NCI-H345 (cell line): ENCODE measurements at regions not wholly inside any gene's neighbourhood (a gene's known extent, or its start where the extent isn't known, plus 50 kb on each side); places are given as distances from the start of the nearest gene placed in this dataset.

ENCODE experiments used
- DNase-seq: peaks from one replicate; lab custom pipeline; 2025; lab: John Stamatoyannopoulos, UW

DNA sequence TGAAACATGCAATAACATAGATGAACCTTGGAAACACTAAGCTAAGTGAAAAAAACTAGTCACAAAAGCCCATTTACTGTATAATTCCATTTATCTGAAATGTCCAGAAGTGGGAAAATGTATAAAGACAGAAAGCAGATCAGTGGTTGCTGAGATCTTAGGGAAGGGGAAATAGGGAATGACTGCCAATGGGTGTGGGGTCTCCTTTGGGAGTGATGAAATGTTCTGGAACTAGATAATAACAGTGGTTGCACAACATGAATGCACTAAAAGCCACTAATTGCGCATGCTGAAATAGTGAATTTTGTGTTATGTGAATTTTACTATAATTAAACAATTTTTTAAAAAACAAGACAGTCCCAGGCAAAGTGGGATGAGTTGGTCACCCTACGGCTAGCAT is 472.8 kb downstream of the CCDC171 start:
- DNase-seq, result no peak

DNA sequence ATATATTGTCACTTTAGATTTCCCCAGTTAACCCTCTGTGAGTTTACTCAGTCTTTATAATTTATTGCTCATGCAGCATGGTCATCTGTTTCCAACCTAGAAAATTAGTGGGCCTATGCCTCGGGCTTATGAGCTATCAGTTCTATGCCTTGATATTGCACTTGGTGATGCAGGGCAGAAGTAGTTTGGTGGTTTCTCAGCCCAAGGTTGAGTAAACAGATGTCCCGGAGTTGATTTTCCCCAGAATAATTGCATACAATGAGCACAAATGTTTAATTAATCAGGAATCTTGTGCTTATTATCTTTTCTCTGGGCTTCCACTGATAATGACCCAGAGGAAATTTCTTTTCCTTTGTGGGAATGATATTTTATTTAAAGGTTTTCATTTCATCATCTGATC is 474.0 kb downstream of the CCDC171 start:
- no peak for DNase-seq

DNA sequence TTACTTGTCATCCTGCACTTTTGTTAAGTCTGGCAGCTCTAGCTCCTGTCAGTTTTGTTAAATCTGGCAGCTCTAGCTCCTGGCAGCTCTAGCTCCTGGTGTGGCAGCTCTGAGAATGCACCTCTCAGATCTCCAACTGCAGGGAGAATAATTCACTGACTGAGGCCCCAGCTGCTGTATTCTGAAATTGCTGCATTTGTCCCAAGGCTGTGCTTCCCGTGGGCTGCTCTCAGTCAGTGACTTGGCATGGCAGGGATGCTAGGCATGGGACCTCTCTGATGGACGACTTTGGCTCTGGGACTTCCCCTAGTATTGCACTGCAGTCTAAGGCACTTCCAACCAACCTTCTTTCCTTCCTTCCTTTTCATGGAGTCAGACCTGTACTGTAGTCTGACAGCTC is 475.7 kb downstream of the CCDC171 start:
- no peak for DNase-seq

DNA sequence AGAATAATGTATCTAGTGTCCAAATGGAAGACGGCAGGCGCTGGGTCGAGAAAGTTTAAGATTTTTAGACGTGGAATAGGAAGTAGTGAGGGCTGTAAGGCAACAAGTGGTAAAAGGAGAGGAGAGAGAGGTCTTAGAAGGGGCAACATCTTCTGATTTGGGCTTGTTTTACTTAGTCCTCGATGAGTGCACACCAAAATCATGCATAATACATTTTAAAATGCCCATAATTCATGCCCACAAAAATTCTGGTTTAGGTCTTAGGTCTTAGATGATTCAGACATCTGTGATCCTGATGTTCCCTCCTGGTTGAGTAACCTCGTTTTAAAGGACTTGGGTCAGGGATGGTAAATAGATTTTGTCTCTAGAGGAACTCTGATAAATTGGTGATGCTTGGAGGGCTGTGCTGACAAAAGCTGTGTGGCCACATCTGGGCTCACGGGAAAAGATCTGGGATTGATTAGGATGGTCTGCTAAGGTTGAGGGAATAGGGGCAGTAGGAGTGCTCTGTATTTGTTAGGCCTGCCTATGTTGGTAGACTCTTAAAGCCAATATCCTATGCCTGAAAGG is 476.3 kb downstream of the CCDC171 start:
- DNase-seq, result no peak

DNA sequence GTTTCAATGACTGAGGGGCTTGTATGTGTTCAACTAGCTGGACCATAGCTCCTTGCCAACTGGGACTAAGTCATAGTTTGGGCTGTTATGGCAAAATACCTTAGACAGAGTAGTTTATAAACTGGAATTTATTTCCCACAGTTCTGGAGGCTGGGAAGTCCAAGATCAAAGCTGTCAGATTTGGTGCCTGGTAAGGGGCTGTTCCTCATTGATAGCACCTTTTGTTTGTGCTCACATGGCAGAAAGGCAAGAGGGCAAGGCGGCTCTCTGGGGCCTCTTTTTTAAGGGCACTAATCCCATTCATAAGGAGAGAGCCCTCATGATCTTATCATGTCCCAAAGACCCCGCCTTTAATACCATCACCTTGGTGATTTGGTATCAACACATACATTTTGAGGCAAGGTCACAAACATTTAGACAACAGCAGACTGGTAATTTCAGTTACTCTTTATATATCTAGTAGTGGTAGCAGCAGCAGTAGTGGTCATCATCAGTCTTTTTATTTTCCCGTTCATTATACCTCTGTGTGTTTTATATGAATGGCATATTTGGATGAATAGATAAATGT is 477.0 kb downstream of the CCDC171 start:
- no peak for DNase-seq

DNA sequence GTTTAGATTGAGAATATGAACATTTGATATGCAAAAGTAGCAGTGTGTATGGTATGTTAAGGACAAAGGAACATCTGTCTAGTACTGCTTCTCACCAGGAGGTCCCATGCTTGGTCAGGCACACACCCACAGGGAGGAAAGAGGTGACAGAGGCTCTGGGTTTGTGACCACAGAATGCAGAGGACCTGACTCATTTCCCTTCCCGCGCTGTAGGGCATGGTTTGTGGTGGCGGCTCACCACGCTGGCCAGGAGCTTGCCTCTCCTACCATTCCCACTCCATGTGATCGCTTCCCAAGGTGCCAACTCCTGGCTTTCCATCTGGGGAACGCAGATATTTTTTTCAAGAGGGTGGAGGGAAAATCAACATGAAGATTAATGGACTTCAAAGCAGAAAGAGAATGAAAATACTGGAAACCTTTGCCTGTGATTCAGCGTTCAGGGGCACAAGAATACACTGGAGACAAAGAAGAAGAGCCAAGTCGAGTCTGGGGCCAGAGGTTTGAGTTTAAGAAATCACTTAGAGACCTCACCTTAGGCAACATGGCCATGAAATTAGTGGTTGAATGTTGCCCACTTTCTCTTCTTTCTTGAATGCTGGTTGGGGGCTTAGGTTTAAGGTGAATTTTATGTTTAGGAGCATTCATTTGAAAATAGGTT is 477.8 kb downstream of the CCDC171 start:
- DNase-seq, result no peak

DNA sequence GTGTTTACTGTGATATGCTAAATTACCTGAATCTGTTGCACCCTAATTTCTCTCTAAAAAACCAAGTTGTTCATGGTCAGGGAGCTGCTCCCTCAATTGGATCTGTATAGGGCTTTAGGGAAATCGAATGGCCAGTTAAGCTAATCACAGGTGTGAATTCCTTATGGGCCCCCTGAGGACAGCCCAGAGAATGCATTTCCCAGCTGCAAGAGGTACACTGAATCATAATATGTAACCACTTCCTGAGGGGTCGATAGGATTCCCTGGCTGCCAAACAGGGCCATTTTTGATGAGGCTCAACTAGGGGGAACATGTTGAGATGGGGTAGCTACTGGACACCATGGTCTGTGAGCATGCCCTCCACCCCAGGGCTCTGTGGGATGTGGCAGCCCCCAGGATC is 478.6 kb downstream of the CCDC171 start:
- no peak for DNase-seq

DNA sequence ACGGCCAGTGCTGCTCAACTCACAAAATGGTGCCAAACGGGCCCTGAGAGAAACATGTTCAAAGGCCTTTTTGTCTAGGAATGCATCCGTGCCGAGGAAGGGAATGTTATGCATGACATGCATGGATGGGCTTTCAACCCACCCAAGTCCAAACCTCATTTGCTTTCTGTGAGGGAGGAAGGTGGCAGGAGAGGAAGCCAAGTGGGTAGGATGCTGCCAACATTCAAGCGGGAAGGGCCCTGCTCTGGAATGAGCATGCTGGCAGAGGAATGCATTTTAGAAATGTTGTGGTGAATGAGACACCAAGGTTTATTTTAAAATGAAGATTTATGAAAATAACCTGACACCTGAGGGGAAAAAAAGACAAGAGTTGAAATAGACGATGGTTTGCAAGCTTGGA is 479.1 kb downstream of the CCDC171 start:
- DNase-seq, result no peak

DNA sequence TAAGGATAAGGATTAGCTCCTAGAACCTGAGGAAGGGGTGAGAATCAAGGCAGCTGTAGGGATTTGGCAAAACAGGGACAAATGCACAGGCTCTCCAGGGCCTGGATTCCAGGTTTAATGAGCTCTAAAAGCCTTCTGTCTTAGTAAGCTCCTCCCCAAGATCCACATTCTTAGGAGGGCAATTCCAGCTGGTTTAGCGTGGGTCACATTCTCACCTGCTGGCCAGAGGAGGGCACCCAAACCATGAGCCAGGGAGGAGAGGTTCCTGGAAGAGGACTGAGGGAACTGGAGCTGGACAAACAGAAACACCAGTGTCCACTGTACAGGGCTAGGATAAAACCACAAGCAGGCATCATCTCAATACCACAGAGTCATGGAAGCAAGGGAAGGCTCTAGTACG is 480.0 kb downstream of the CCDC171 start:
- no peak for DNase-seq

DNA sequence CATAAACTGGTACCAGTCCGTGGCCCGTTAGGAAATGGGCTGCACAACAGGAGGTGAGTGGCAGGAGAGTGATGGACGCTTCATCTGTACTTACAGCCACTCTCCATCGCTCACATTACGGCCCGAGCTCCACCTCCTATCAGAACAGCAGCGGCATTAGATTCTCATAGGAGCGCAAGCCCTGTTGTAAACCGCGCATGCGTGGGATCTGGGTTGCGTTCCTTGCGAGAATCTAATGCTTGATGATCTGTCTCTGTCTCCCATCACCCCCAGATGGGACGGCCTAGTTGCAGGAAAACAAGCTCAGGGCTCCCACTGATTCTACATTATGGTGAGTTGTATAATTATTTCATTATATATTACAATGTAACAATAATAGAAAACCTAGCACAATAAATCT is 480.4 kb downstream of the CCDC171 start:
- DNase-seq, result no peak

DNA sequence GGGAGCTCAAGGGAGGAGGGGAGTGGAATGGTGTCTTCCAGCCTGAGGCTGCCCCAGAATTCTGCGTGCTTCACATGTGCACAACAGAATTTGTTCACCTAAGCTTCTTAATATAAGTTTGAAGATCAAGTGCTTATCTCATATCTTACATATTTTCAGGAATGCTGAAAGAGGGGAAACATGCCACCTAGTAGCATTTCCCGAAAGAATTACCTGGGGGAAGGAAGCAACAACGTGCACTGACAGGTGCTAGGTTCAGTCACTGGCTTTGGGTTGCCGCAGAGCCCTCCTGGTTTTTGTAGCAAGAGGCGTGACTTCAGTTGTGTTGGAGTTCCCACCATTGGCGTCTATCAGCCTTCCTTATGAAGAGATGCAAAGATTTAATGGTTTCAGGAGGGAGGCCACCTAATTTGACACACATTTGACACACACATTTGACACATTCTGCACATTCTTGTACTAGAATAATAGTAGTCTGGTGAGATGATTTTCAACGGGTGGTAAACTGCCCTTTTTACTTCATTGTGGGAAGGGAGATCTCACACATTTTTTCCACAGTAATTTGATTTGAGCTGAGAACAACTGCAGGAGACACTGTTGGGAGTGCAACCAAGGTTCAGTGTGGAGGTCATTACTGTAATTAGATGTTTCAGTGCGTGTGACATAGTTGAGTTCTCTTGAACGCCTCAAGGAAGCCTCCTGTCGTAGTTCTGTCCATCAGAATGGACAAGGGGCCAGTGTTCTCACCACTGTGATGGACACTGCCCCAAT is 481.3 kb downstream of the CCDC171 start:
- DNase-seq, result no peak

DNA sequence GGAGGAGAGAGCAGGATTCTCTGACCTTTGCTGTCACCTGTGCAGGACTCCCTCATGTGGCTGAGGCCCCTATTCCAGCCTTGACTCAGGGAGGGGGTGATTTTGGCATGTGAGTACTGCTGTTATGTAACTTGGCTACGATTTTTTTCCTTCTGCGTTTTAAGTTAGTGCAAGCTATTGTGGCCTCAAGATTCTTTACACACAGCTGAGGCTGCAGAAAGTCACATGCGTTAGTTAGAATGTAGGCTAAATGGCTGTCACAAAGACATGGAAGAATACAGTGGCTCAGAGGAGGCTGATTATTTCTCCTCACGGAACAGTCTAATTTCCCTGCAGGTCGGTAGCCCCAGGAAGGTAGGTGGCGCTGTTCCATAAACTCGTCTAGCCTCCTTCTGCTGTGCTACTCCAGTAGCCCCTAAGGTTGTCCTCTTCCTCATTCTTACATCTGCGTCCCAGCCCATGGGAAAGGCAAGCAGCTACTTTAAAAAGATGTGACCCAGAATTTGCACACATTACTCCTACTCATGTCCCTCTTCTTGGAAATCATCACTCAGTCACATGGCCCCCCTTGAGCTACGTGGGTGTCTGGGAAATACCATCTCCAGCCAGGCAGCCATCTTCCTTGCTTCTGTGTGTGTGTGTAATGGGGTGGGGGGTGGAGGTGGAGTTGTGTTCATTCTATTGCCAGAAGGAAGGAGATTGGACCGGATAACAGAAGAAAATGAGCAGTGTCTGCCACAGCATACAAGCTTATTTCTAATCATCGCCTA is 486.6 kb downstream of the CCDC171 start:
- no peak for DNase-seq

DNA sequence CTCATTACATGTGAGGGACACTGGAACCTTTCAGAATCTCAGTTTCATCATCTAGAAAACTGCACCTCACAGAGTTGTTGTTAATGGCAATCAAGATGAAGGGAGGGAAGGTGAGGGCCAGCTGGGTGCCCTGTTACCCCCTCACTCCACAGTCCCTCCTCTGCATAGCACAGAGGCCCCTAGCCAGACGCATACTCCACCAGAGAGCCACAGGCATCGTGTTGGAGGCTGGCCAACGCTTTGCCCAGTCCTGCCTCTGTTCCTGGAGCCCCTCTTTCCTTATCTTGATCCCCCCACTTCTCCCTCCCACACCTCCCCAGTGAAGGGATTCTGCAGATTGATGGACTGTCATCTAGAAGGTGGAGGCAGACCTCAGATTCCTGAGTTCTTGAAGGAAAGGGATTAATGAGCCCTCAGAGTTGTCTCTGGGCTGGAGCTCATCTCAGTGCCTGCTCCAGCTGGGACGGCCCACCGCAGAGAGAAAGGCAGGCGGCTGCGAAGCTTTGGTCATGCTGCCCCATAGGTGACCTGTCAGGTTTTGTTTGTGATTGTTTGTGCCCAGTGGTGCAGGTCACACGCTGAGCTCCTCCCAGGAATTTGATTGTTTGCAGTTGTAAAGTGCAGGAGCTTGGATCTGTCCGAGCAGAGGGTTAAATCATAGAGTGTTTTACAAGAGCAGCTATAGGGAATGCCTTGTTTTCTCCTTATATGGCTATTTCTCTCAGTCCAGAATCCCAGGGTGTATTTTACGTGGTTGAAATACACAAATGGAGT is 487.3 kb downstream of the CCDC171 start:
- DNase-seq, result no peak

DNA sequence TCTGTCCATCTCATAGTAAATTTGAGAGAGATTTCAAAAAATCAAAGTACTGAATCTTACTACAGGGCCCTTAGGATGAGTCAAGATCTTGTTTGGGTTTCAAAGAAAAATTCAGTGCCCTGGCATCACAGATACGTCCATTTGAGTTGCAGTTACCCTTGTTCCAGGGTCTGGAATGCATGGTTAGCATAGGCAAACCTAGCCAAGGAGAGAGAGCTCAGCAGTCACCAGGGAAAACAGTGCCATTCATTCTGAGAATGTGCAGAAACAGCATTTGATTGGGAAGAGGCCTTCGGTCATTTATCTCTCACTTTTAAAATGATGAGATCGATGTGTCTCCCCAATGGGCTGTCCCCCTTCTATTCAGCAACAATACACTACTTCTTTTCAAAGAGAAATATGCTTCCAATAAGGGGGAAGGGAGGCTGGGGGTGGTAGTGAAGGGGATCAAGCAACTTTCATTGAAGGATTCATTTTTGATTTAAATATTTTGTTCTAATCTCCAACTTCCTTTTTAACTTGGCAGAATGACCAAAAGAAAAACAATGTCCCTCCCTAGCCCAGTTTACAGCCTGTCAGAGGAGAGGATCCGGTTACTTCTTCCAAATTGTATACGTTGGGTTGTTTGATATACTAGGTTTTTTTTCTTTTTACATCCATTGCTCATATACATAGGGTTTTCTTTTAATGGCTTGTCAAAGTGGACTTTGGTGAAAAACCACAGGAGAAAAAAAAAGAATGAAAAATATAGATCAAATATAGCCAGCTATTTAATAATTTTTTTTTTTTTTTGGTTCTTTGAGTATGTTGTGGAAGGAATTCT is 491.1 kb downstream of the CCDC171 start:
- no peak for DNase-seq

DNA sequence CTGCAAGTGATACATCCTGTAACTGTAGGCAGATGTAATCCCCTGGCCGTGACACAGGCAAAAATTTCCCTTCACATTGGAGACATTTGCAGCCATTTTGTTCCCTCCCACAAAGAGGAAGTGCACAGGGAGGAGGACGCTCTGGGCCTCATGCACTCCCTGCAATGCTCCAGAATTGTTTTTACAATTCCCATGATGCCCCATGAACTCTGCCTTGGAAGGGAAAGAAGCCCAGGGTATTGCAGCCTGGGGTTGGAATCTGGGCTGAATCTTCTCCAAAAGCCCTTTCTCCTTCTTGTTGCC is 491.7 kb downstream of the CCDC171 start:
- DNase-seq, result no peak

DNA sequence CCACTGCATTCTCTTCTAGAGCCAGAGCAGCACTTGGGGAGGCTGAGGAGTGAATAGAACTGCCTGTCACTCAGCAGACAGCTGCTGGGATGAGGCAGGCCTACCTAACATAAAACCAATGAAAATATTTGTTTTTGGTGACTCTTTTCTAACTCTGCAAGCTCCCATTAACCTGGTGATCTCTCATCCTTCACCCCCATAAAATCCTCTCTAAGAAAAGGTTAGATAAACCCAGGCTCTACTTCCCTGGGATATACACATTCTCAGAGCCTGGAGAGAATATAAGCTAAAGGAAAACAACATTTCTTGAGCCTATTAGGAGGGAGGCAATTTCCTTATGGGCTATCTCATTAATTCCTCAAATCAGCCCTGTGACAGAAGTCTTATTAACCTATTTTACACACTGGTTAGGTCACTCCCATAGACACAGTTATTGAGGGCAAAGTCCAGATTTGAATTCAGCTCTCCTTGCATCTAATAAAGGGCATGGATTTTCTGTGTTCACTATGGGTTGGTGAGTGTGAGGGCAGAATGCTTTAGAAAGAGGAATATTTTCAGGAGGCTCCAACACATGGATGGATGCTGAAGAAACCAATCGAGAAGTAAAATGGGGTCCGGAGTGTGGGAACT is 492.9 kb downstream of the CCDC171 start:
- DNase-seq, result no peak

DNA sequence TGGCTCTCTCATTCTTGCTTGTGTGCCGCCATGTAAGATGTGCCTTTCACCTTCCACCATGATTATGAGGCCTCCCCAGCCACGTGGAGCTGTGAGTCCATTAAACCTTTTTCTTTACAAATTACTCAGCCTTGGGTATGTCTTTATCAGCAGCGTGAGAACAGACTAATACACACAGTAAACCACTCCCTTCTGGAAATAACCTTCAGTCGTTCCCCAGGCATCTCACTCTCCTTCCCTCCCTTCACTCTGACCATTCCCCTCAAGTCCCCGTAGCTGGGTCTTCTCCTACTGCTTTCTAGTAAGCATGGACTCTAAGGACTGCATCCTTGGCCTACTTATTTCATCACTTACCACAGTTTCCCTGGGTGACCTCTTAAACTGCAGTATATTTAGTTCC is 493.9 kb downstream of the CCDC171 start:
- no peak for DNase-seq

DNA sequence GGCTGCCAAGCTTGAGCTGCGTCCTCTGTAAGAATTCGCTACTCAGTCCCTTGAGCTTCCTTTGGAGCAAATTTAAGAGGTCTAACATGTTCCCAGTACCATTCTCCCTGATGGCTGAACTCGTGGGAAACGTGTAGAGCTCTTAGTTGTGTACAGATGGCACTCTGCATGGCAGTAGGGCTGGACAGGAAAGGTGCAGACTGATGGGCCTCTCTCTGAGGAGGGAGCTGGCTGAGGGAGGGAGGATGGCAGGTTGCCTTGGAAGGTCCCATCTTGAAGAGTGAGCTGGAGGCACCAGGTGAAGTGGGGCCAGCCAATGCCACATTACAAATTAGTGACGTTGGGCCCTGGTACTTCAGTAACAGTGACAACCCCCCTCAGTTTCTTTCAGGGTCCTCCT is 495.3 kb downstream of the CCDC171 start:
- no peak for DNase-seq

DNA sequence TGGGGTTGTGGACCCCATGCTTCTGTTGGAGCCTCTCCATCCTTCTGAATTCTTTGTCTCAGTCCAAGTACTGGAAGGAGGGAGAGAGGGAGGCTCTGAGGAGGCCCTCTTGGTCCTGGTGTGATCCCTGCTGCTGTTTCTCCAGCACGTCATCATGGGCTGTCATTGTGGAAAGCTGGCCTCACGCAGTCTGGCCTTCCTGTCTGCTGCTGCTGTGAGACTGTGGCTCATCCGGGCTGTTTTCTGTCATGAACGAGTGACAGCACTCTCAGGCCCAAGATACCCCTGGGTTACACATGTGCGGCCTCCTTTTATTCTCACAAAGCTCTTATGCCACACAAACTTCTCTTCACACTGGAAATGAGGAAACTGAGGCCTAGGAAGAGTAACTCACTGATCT is 499.3 kb downstream of the CCDC171 start:
- no peak for DNase-seq

DNA sequence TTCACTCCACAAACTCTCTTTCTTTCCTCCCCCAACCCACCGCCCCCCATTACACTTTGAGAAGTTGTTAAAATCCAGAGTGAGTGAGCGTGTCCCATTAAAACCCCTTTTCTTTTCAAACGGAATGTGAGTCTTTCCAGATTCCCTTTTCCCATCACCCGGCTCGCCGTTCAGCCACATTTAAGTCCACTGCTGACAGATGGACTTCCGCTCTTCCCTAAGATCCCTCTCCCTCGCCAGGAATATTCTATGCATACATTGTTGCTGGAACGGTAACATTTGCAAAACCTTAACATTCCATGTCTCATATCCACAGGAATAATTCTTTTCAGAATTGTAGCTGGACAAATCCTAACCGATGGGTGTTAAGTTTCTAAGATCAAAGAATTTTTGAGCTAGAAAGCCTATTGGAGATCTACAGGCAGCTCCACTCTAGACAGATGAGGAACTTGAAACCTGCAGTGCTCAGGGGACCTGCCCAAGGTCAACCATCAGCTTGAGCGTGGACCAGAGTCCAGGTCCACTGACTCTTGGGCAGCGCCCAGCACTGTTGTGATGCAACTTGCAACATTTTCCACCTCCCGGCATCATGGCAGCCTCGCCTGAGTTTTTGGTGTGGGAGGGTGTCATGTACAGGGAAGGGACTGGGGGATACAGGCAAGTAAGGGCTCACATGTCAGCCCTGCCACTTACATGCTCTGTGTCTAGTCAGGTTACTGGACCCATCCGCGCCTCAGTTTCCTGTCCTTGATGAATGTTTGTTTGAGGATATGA is 500.1 kb downstream of the CCDC171 start:
- no peak for DNase-seq
